SK-N-SH treated with all-trans-retinoic acid at 6 μM for 48 hours (cell line): ENCODE measurements at regions not wholly inside any gene's neighbourhood (a gene's known extent, or its start where the extent isn't known, plus 50 kb on each side); places are given as distances from the start of the nearest gene placed in this dataset.

Experiments
- ATAC-seq: fragments of 200-7000 bp; cut with Tn5 transposase; 3 replicates; pipeline ENCODE4 v1.9.1; 2020; ENCODE audit warnings: mild to moderate bottlenecking, moderate library complexity
- ARNTL ChIP-seq: fragments of 450-650 bp; formaldehyde crosslinking; IDR thresholded peaks from 2 replicates; pipeline ENCODE4 v1.5.0; 2020; ENCODE audit warnings: low read depth, mild to moderate bottlenecking, moderate library complexity, borderline replicate concordance
- BACH2 ChIP-seq: fragments of 250-450 bp; sonication (Bioruptor Pico); IDR thresholded peaks from 2 replicates; pipeline ENCODE4 v1.9.0; 2021; ENCODE audit warnings: mild to moderate bottlenecking, borderline replicate concordance
- CREB5 ChIP-seq: fragments of 250-450 bp; sonication (Bioruptor Pico); IDR thresholded peaks from 2 replicates; pipeline ENCODE4 v1.5.1; 2020; ENCODE audit warnings: low read depth, mild to moderate bottlenecking, moderate library complexity
- CSDC2 ChIP-seq: fragments of 250-450 bp; sonication (Bioruptor Pico); IDR thresholded peaks from 2 replicates; pipeline ENCODE4 v1.5.0; 2020; ENCODE audit warnings: mild to moderate bottlenecking, moderate library complexity
- CSRNP3 ChIP-seq: fragments of 250-450 bp; sonication (Bioruptor Pico); IDR thresholded peaks from 2 replicates; pipeline ENCODE4 v1.5.1; 2021; ENCODE audit warnings: mild to moderate bottlenecking, moderate library complexity
- ESRRG ChIP-seq: fragments of 250-450 bp; sonication (Bioruptor Pico); IDR thresholded peaks from 2 replicates; pipeline ENCODE4 v1.6.1; 2021; ENCODE audit warnings: mild to moderate bottlenecking
- GLIS3 ChIP-seq: fragments of 250-450 bp; sonication (Bioruptor Pico); IDR thresholded peaks from 2 replicates; pipeline ENCODE4 v1.5.0; 2020; ENCODE audit warnings: mild to moderate bottlenecking, moderate library complexity
- ISL1 ChIP-seq: fragments of 250-450 bp; sonication (Bioruptor Pico); IDR thresholded peaks from 2 replicates; pipeline ENCODE4 v2.1.2; 2022; ENCODE audit warnings: mild to moderate bottlenecking, moderate library complexity
- OSR1 ChIP-seq: fragments of 250-450 bp; sonication (Bioruptor Pico); IDR thresholded peaks from 2 replicates; pipeline ENCODE4 v1.8.0; 2022; ENCODE audit warnings: moderate library complexity, mild to moderate bottlenecking, inconsistent platforms
- PATZ1 ChIP-seq: fragments of 250-450 bp; sonication (Bioruptor Pico); IDR thresholded peaks from 2 replicates; pipeline ENCODE4 v1.8.0; 2020; ENCODE audit warnings: mild to moderate bottlenecking, moderate library complexity, borderline replicate concordance
- POU6F1 ChIP-seq: fragments of 250-450 bp; sonication (Bioruptor Pico); IDR thresholded peaks from 2 replicates; pipeline ENCODE4 v1.8.0; 2021; ENCODE audit warnings: low read depth, mild to moderate bottlenecking, moderate library complexity, borderline replicate concordance
- PPARA ChIP-seq: fragments of 250-450 bp; sonication (Bioruptor Pico); IDR thresholded peaks from 2 replicates; pipeline ENCODE4 v1.5.0; 2020; ENCODE audit warnings: mild to moderate bottlenecking, borderline replicate concordance
- RARB ChIP-seq: fragments of 250-450 bp; sonication (Bioruptor Pico); IDR thresholded peaks from 2 replicates; pipeline ENCODE4 v1.8.0; 2021; ENCODE audit warnings: mild to moderate bottlenecking, moderate library complexity
- SNAI2 ChIP-seq: fragments of 250-450 bp; sonication (Bioruptor Pico); IDR thresholded peaks from 2 replicates; pipeline ENCODE4 v1.5.0; 2020; ENCODE audit warnings: mild to moderate bottlenecking, moderate library complexity
- TOX ChIP-seq: fragments of 250-450 bp; sonication (Bioruptor Pico); IDR thresholded peaks from 2 replicates; pipeline ENCODE4 v1.8.0; 2021; ENCODE audit warnings: mild to moderate bottlenecking, moderate library complexity, borderline replicate concordance
- TSHZ2 ChIP-seq: fragments of 250-450 bp; sonication (Bioruptor Pico); IDR thresholded peaks from 2 replicates; pipeline ENCODE4 v1.5.0; 2020; ENCODE audit warnings: mild to moderate bottlenecking, moderate library complexity
- ZC3H10 ChIP-seq: fragments of 250-450 bp; sonication (Bioruptor Pico); IDR thresholded peaks from 2 replicates; pipeline ENCODE4 v1.5.1; 2021; ENCODE audit warnings: mild to moderate bottlenecking, moderate library complexity
- ZFP3 ChIP-seq: fragments of 250-450 bp; sonication (Bioruptor Pico); IDR thresholded peaks from 2 replicates; pipeline ENCODE4 v1.5.0; 2020; ENCODE audit warnings: mild to moderate bottlenecking, moderate library complexity
- ZFP30 ChIP-seq: fragments of 450-650 bp; formaldehyde crosslinking; IDR thresholded peaks from 2 replicates; pipeline ENCODE4 v1.5.0; 2022; ENCODE audit warnings: mild to moderate bottlenecking, moderate library complexity
- ZNF565 ChIP-seq: fragments of 450-650 bp; formaldehyde crosslinking; conservative IDR thresholded peaks from 2 replicates; pipeline ENCODE4 v1.5.0; 2020; ENCODE audit warnings: low read depth, mild to moderate bottlenecking, moderate library complexity
- ZNF70 ChIP-seq: fragments of 450-650 bp; formaldehyde crosslinking; IDR thresholded peaks from 2 replicates; pipeline ENCODE4 v1.5.0; 2020; ENCODE audit warnings: mild to moderate bottlenecking, moderate library complexity
- ZNF8 ChIP-seq: fragments of 450-650 bp; formaldehyde crosslinking; IDR thresholded peaks from 2 replicates; pipeline ENCODE4 v1.5.0; 2020; ENCODE audit warnings: mild to moderate bottlenecking, moderate library complexity

GRCh38 chr11:32527261-32528175 is 56.1 kb upstream of the EIF3M start:
- no peak for ATAC-seq
- TF ChIP-seq TSHZ2 (CRISPR knock-in tag) (no peak), TOX (no peak), PATZ1 (CRISPR knock-in tag) (no peak), ESRRG (CRISPR knock-in tag) (no peak), SNAI2 (CRISPR knock-in tag) (no peak), PPARA (CRISPR knock-in tag) (no peak), CSRNP3 (CRISPR knock-in tag) (no peak), GLIS3 (no peak), ZNF8 (CRISPR knock-in tag) (no peak), ZC3H10 (CRISPR knock-in tag) (no peak), CSDC2 (CRISPR knock-in tag) (no peak), ZNF70 (no peak), RARB (CRISPR knock-in tag) (no peak), ZFP3 (no peak), POU6F1 (no peak), BACH2 (no peak), ZFP30 (CRISPR knock-in tag) (no peak), ZNF565 (no peak)

GRCh38 chr11:32526760-32527159 is 56.9 kb upstream of the EIF3M start:
- ATAC-seq = no peak
- TF ChIP-seq CREB5 (CRISPR knock-in tag) (no peak), POU6F1 (no peak), BACH2 (no peak), ZNF8 (CRISPR knock-in tag) (no peak), ESRRG (CRISPR knock-in tag) (no peak), ZNF565 (no peak), GLIS3 (no peak), OSR1 (CRISPR knock-in tag) (no peak), SNAI2 (CRISPR knock-in tag) (no peak), TSHZ2 (CRISPR knock-in tag) (no peak), ZFP30 (CRISPR knock-in tag) (no peak), ZFP3 (no peak), PATZ1 (CRISPR knock-in tag) (no peak), ZNF70 (no peak), RARB (CRISPR knock-in tag) (no peak), ISL1 (no peak), ARNTL (no peak), CSDC2 (CRISPR knock-in tag) (no peak)
